HG02970 (cell line): ENCODE measurements at regions not wholly inside any gene's neighbourhood (a gene's known extent, or its start where the extent isn't known, plus 50 kb on each side); places are given as distances from the start of the nearest gene placed in this dataset.
"Not testable (repeated sequence)": the region's sequence is repeated elsewhere in the genome, so short reads cannot be mapped to it uniquely, and the experiment has no call there.

Experiments
- ATAC-seq: cut with Tn5 transposase; IDR thresholded peaks from one replicate; pipeline ENCODE4 v1.9.1; 2021; ENCODE audit warnings: mild to moderate bottlenecking, moderate library complexity, moderate number of reproducible peaks; ENCODE audit not compliant: unreplicated experiment, low FRiP score

DNA sequence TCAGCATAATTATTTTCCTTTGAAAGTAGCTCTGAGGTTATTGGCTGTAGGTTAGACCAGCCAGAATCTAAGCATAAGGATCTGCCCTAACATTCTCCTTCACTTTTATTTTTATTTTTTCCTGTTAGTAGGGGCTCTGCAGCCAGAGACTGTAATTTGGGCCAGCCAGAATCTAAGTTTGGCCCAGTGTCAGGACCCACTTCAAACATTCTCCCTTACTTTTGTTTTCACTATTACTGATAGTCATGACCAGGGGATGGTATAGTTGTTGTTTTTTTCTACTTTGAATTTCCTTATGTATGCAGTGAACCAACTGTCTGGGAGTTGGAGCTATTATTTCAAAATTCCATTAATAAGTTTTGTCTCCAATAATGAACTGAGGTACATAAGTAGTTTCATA is 121.0 kb upstream of the MBNL1 start:
- no peak for ATAC-seq

DNA sequence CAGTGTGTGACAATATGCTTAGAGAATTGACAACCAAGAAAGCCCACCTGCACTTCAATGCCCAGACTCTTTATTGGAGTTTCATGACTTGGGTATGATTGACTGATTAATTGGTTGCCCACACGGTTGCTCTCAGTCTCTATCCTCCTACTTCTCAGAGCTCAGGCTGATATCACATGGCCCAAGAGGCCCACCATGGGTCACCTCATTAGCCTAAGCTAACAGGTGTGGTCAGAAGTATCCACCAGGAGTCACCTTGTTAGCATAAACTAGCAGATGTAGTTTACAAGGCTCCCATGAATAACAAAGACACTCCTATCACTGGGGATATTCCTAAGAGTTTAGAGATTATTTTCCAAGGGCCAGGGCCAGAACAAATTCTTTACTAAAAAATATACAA is 120.2 kb upstream of the MBNL1 start:
- no peak for ATAC-seq

DNA sequence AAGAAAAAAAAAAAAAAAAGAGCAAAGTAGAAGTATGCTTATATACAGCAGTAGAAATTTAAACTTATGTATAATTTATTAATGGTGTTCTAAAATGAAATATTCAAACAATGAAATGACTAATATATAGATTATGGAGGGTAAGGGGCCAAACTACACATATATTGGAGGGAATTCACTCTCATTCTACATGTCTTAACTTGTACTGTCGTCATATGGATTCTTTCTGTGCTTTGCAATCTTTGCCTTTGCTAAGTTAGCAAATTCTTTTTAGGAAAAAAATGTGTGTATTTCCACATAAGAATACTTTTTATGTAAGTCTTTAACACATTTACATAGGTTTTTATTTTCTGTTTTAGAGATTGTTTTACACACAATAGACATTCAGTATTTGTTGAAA is 118.9 kb upstream of the MBNL1 start:
- ATAC-seq = no peak

DNA sequence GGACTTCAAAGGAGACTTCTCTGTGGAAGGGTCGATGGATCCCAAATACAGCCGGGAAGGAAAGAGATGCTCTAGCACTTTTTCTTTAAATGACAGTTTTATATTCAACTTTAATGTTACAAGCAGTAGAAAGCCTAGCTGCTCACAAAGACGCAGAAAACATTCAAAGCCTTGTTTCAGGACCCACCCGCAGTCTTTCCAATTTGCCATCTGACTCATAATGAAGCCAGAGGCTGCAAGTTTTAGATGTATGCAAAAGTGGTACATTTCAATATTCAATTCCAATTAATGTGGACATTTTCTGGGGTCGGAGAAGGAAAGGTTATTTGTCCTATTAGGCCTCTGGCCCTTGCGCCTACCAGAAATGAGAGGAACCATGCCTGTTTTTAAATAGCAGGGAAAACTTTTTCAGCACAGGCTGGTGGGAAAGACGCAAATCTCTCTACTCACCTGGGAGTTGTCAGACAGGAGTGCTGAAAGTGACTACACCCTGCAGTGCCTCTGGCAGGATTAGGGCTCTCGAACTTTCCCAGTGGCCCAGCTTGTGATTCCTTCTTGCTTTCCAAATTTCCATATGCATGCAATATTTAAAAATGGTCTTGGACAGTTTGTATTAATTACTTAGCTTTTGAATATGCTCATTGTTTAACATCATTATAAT is 117.4 kb upstream of the MBNL1 start:
- ATAC-seq = no peak

DNA sequence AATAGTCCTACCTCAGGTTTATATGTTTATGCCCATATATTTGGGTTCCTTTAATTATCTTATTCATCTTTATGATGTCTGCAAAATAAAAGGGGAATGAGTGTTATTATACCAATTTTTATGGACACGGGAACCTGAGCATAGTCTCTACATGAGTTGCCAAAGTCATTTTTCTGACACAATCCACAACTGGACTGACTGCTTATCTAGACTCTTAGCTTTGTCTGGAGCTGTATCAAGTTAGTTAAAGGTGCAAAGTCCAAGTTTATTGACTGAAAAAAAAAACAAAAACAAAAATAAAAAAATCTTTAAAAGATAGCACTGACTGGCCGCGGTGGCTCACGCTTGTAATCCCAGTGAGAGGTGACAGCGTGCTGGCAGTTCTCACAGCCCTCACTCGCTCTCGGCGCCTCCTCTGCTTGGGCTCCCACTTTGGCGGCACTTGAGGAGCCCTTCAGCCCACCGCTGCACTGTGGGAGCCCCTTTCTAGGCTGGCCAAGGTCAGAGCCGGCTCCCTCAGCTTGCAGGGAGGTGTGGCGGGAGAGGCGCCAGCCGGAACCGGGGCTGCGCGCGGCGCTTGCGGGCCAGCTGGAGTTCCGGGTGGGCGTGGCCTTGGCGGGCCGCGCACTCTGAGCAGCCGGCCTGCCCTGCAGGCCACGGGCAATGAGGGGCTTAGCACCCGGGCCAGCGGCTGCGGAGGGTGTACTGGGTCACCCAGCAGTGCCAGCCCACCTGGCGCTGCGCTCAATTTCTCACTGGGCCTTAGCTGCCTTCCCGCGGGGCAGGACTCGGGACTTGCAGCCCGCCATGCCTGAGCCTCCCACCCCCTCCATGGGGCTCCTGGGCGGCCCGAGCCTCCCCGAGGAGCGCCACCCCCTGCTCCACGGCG is 116.6 kb upstream of the MBNL1 start:
- not testable (repeated sequence) for ATAC-seq

DNA sequence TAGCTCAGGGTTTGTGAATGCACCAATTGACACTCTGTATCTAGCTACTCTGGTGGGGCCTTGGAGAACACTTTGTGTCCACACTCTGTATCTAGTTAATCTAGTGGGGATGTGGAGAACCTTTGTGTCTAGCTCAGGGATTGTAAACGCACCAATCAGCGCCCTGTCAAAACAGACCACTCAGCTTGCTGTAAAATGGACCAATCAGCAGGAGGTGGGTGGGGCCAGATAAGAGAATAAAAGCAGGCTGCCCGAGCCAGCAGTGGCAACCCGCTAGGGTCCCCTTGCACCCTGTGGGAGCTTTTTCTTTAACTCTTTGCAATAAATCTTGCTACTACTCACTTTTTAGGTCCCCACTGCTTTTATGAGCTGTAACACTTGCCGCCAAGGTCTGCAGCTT is 115.6 kb upstream of the MBNL1 start:
- not testable (repeated sequence) for ATAC-seq

DNA sequence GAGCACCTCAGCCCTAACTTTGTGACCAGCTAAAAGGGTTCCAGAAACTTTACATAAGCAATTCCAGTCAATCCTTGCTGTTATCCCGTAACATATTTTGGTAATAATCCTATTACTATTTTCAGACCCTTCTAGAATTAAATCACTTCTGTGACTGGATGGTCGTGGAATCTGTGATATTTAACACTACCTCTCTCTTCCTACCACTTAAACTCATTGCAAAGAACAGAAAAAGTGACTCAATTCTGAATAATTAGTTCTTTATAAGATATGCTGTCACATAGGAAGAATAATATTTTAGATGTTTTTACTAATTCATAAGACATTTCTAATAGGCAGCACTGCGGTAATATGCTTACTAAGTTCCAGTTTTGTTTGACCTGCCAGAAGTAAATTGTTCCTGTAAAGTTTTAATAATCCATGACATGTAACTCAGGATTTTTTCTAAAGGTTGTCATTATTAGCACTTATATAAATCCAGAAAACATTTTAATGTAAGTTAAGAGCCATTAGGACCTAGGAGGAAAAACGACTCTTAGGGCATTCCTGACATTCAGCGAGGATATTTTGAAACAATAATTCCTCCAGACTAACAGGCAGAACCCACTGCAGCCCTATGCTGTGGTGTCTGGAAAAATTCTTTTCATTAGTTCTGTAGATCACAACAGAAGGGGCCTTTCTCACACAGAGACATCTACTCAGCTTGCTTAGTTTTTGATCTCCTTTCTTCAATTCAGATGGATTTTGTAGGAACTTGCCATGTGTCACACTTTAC is 113.3 kb upstream of the MBNL1 start:
- ATAC-seq = no peak

DNA sequence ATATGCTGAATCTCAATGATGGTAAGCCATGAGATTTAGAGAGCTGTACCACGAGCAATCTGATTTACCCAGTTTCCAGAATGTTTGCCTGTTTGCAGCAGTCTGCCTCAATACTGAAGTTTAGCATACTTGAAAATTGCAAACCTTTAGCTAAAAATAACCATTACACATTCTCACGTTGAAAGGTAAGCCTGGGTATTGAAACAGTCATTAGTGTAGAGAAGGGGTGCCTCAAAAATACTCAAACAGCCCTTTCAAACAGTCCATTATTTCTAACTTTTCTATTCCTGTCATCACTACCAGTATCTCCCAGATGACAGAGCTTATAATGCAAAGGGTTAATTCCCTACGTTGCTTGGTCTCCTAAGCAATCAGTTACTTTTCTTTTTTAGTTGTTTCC is 111.8 kb upstream of the MBNL1 start:
- ATAC-seq = no peak

DNA sequence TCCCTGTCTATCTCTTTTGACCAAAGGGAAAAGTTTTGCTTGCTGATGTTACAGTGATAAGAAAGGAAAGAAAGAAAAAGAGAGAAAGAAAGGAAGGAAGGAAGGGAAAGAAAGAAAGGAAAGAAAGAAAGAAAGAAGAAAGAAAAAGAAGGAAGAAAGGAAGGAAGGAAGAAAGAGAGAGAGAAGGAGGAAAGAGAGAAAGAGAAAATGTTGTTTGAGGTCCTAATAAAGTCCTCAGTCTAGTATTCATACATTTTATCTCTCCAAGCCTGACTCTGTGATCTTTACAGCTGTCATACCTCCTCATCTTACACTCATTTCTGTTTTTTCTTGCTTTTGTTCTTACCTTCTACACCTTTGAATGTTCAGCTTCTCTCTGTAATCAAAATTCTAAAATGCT is 111.4 kb upstream of the MBNL1 start:
- ATAC-seq = no peak

DNA sequence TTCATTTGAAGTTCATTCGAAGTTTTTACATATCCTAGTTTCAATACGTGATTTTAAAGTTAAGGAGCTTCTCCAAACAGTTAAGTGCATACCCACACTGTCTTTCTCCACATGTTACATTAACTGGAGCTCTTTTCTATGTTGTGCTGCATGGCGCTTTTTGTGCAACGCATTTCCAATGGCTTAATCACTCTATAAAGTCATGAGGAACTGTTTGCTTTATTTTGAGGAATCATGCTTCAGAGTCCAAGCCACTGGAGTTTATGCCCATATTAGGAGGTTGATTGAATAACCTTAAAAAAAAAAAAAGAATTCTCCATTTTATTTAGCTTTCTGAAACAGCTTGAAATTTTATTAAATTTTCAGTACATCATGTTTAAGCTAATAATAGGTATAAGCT is 109.4 kb upstream of the MBNL1 start:
- no peak for ATAC-seq

DNA sequence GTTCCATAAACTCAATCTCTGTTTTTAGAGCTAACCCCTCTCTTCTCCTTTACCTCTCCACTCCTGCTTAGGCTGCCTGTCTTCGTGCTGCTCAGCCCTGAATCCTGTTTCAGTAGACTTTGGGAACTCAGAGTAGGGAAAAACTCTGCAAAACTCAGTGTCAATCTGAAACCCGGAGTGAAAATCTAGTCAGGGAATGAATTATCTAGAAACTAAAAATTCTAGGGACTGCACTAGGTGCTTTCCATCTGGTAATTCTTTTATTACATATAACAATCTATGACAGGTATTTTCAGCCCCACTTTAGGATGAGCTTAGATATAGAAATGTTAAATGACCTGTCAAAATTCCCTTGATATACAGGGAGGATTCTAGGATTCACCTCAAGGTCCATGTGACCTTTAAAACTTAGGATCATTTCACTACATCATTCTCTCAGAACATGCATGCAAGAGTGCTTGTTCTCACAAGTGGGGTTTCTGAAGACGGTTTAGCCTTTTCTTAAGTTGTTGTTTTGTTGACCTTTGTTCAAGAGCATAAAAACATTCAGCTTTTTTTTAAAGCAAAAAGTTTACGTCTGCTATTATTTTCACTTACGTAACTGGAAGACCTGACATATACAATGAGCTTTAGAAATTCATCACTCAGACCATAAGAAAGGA is 108.2 kb upstream of the MBNL1 start:
- no peak for ATAC-seq

DNA sequence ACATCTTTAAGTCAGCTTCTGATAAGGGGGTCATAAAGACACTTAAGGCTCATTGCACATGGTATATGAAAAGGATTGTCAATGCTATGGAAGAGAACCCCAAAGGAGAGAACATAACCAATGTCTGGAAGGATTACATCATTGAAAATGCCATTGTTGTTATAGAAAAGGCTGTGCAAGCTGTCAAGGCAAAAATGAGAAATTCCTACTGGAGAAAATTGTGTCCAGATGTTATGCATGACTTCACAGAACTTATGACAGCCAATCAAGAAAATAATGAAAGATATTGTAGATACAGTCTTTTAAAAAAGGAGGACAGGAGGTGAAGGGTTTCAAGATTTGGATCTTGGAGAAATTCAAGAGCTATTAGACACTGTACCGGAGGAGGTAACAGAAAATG is 96.3 kb upstream of the MBNL1 start:
- ATAC-seq = no peak

DNA sequence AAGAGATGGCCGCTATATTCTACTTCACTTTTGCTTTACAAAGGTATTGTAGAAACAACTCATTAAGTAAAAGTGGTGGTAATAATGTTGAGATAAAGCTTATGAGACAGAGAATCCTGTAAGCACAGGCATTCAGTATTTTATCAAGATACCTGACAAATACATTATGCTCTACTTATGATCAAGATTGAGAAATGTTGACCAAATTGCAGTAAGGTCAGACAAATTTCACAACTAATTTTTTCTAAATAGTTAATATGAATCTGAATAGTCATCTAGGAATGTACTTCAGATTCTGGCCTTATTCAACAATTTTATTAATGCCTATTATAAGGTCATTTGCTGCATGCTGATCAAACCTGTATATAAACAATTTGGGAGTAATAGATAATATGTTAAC is 95.1 kb upstream of the MBNL1 start:
- no peak for ATAC-seq

DNA sequence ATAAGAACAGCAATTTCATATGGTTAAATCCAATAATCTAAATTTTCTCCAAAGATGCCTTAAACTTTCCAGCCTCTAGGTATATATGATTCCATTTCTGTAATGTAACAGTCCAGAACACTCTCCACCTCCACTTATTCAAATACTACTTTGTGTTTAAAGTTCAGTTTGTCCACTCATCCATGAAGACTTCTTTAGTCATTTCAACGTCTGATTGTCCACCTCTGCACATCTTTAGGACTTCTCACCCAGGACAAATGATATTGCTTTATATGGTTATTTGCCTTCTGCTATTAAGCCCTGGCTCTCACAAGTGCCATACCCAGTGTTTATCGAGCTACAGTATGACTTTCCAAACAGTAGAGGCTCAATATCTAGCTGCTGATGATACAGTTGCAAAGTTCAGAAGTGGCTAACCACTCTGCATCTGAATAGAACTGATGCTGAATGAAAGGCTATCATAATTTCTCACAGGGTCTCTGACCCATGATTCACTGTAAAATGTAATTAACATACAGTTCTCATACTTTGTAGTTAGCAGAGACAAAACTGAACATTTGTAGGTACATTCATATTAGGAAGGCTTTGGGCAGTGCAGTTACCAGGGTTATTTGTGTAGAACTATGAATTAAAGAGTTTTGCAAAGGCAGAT is 93.7 kb upstream of the MBNL1 start:
- no peak for ATAC-seq

DNA sequence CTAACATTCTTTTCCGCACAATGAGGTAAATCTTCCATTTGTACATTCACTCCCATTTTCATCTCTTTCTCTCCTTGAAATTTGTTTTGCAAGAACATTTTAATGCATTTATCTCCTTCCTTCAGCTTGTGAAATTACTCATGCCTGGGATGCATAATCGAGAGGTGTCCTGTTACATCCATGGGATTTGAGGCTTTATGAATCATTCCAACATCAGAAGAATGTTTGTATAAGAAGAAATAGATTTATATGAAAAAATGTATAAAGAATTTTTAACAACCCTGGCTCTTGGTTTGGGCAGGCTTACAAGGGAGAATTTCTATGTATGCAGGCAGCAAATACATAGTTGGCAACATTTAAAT is 93.2 kb upstream of the MBNL1 start:
- ATAC-seq = no peak

DNA sequence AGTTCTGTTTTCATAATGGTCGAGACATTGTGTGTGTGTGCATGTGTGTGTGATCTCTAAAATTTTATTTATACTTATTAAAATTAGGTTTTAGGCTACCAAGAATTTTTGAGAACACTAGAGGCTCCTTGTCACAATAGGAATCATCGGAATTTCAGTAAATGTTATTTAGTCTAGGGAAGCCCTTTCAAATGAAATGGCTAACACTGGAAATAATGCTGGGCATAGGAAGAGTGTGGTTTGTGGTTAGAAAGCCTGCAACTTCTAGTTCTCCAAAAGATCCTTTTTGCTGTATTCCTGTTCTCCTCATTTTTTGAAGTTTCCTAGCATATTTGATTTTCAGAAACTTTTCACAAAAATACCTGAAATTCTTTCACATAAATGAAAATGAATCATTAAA is 92.5 kb upstream of the MBNL1 start:
- no peak for ATAC-seq

DNA sequence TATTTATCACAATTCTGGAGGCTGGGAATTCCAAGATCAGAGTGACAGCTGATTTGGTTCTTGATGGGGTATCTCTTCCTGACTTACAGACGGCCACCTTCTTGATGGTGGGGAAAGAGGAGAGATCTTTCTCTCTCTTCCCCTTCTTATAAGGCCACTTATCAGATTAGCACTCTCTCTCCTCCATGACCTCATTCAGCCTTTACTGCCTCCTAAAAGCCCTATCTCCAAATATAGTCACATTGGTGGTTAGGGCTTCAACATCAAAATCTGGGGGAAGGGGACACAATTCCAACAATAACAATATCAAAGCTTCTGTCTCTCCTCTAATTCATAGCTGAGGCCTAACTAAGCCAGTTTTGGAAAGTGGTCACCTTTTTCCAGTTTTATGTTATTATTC is 91.7 kb upstream of the MBNL1 start:
- ATAC-seq = no peak

DNA sequence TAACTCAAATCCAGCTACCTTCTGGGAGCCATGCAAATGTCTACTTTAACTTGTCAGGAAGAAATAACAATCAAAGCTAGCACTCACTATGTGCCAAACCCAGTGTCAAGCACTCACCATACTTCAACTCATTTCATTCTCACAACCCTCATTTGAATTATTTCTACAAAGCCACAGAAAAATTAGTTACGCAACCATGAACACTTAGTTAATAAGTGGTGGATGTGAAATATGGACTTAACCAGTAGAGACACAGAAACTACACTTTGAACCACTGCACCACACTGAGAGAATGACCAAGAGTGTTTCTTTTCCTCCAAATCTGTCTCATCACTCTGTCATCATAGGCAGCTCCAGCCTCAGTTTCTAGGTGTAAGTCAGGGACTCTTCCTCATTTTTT is 91.0 kb upstream of the MBNL1 start:
- ATAC-seq = peak; percentile 79

DNA sequence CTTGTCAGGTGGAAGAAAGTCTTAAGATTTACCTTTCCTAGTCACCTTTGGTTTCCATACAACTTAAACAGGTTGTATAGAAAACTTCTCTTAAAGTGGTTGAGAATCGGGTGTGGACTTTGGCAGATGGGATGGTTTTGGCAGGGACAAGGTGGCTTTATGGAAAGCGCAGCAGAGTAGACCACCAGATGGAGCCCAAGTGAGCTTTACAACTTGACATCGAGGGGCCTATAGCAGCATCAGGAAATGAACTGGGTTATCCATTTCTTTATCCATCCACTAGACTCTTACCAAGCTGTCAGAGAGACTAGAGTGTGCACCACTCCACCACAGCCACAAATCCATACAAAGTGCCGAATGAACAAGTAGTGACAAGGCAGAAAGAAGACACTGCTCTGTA is 85.3 kb upstream of the MBNL1 start:
- ATAC-seq = no peak

DNA sequence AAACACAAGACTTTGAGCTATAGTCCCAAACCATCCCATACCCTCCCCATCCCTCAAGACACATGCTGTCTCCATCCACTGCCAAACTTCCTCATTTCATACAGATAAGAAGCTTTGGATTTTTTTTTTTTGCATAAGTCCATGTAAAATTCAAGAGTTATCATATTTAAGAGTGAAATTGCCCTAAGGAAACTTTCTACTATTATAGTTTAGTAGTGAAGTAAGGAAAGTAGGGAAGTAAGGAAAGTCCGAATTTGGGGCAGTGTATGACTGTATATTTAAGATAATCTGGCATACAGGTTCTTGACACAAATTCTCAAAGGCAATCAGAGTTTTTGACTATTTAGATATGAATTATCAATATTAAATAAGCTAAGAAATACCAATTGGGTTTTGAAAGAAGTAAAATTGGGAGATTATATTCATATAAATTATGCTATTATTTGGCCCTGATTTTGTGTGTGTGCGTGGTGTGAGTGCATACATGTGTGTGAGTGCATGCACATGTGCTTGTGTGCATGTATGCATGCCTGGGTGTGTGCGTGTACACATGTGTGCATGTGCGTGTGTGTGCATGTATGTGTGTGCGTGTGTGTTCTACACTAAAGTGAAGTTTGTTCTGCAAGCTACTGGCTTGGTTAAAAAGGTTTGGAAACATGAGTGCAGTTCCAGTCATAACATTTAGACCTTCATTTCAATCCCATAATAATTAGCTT is 83.6 kb upstream of the MBNL1 start:
- no peak for ATAC-seq
